GM18517 (cell line): ENCODE measurements at regions not wholly inside any gene's neighbourhood (a gene's known extent, or its start where the extent isn't known, plus 50 kb on each side); places are given as distances from the start of the nearest gene placed in this dataset.

Experiments used
- ATAC-seq: cut with Tn5 transposase; IDR thresholded peaks from one replicate; pipeline ENCODE4 v1.9.1; 2021; ENCODE audit warnings: mild to moderate bottlenecking, moderate library complexity; ENCODE audit not compliant: unreplicated experiment

DNA sequence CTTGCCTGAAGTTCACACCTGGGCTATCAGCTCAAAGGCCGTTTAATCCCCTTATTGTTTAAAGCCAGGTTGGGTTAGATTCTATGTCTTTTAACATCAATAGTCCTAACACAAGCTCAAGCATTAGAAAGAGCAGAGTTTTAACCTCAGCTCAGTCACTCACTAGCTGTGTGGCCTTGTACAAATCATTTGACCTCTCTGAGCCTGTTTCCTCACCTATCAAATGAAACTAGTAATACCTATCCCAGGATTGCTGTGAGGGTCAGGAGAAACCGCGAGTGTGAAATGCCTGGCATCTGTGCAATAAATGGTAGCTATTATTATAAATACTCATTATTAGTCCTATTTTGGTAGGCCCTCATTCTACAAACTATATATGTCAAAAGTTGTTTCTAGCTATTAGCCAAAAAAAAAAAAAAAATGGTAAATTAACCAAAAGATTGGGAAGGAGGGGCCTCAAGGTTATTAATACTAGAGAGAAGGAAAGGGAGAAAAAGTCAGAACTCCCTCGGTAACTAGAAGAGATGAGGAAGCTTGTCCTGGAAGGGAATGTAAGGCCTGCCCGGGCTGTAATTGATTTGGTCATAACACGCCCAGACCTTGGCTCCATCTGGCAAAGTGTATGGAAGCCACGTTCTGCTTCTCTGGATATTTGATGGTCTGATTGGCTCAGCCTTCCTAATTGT, 510.5 kb upstream of the PROK2 start:
- ATAC-seq = no peak

DNA sequence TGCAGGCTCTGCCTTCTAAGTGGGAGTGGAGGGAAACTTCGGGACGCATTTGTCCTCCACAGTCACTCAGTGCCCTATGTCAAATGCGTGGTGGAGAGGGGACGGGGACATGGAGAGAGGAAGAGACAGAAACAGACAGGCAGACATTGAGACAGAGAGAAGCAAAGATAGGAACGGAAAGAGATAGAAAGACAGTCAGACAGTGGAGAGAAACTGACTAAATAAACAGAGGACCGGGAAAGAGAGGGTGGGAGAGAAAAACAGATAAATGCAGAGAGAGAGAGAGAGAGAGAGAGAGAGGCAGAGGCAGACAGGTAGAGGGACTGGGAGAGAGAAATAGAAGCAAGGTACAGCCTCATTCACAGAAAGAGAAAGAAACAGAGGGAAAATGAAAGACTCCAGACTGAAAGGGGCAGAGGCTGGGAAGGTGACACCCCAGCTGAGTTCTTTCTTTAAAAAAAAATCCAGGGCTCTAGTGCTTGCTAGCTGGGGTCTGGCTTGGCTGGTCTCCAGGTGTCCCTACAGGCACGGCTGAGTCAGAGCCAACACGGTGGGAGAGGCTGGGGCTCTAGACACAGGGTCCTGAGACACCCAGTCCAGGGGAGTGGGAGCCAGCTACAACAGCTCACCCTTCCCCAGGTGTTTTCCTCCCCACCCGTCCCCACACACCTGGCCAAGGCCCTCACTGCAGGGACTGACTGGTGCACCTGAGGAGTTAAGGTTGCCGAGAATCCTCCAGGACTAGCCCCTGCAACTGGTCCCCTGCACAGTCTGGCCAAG, 506.1 kb upstream of the PROK2 start:
- no peak for ATAC-seq

DNA sequence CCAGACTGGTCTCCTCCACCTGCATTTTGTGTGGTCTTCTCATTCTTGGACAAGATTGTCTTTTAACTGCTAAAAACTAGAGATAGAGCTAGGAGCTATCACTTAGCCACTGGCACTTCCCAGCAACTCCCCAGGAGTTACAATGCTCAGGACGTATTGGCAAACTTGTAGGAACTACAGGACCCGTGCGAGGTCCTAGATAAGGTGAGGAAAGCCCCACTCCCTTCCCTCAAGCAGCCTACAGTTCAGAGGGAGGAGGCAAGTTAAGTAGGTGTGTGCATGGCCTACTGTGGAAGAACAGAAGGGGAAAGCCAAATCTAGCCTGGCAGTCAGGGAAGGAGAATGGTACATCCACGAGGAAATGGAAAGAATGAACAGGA, 504.7 kb upstream of the PROK2 start:
- peak; percentile 21 for ATAC-seq

DNA sequence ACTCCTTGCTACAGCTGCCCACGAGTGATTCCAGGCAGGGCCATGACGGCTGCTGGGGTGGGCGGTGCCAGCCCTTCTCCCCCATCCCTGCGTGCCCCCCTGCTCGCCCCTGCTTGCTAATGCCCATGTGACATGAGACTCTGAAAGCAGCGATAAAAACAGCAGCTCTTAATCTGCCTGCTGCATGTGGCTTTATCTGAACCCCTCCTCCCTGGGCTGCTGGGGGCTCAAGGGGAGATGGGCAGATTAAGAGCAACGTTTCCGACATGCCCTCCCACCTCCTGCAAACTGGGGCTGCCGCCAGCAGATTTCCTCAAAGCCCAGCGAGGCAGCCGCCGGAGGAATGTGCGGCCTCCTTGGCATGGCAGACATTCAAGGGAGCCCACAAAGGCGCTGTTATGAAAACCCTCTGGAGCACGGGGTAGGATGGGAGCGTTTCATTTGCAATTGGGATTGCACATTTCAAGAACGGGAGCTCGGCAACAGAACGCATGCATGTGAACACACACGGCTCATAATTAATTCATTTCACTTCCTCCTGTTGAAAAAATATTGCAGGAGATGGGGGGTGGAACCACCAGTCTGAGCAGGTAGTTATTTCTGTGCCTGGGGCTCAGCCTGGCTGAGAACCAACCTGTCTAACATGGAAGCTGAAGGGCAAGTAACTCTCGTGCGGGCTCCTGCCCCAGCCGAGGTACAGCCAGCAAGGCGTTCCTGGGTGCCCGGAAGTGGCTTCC, 504.2 kb upstream of the PROK2 start:
- ATAC-seq = peak; percentile 57

DNA sequence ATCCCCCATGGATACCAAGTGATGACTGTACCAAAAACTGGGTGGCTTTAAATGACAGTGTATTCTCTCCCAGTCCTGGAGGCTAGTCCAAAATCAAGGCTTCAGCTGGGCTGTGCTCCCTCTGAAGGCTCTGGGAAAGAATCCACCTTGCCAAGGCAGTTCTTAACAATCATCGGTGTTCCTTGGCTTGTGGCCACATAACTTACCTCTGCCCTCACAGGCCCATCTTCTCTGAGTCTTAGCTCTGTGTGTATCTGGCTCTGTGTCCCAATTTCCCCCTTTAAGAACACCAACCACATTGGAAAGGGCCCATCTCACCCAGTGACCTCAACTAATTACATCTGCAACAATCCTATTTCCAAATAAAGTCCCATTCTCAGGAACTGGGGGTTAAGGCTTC, 503.0 kb upstream of the PROK2 start:
- ATAC-seq = no peak

DNA sequence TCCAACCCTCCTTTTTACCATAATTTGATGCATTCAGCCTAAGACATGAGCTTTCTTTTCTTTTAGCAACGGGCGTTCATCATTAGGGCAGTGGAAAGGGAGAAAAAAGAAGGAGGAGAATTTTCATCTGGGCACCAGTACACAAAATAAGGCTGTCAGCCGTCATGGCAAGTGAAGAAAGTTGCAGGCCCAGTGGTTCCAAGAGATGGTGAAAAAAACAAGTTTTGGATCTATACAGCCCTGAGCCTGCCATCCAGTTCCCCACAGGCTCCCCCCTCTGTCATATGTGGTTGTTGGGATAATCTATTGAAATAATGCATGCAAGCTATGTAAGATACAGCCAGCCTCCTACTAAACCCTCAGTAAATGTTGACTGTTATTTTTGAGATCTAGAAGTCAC, 500.6 kb upstream of the PROK2 start:
- ATAC-seq = no peak

GRCh38 chr3:72284471-72284870, 499.5 kb upstream of the PROK2 start:
- ATAC-seq = no peak

DNA sequence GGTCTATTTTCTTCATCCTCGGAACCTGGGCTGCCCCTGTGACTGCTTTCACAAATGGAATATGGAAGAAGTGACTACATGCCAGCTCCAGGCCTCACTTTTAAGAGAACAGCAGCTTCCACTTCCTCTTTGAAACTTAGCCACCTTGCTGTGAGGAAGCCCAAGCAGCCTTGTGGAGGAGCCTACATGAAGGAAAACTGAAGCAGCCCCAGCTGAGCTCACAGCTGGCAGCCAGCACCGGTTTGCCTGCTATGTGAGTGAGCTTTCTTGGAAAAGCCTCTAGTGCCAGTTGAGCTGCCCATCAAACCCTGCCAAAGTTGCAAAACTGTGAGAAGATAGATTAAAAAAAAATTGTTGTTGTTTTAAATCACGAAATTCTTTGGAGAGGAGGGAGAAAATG, 498.0 kb upstream of the PROK2 start:
- ATAC-seq = no peak

DNA sequence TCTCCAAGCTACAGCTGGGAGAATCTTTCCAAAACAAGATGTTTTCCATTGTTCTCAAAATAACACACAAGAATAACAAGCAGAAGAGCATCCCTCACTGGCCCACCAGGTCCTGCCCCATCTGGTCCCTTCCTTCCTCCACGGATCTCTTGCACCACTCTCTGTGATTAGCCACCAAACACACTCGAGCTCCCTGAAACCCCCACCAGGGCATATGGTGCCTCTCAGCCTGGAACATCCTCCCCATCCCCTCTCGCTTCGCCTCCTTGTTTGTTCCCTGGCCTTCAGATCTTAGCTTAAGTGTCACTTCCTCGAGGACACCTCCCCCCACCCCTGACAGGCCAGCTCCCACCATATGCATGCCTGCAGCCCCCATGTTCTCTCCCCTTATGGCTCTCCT, 496.6 kb upstream of the PROK2 start:
- no peak for ATAC-seq

DNA sequence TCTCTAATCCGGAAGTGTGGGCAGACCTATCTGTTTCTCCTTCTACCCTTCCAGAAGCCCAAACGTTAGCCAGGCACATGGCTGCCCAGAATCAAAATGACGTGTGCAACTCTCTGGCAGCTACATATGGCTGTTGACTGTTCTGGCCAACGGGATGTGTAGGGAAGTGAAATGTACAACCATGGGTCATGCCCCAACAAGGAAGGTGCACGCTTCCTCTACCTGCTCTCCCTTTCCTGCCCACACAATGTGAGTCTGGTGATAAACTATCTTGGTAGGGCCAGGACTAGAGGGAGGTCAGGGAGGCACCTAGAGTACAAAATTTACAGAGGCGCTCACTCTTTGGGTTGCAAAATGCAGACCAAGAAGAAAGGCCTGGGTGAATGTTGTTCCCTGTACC, 495.9 kb upstream of the PROK2 start:
- ATAC-seq = no peak

DNA sequence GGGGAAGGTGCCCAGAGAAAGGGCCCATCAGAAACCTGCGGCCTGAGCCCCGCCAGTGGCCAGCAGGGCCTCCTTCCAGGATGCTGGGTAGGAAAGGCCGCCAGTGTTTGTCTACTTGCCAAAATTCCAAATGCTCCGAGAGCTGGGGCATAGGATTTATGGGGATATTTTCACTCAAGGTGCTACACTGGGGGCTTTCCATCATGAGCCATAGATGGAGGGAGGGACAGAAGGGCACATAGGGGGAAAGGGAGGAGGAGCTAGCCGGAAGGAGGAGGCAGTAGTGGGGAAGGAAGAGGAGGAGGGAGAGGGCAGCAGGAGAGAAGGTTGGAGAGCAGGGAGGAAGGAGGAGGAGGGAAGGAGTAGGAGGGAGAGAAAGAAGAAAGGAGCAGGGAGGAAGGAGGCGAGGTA, 494.7 kb upstream of the PROK2 start:
- ATAC-seq = no peak

GRCh38 chr3:72279068-72279604, 494.2 kb upstream of the PROK2 start:
- no peak for ATAC-seq

- ATAC-seq = no peak
Measured at GRCh38 chr3:72278349-72279067, 493.6 kb upstream of the PROK2 start.

DNA sequence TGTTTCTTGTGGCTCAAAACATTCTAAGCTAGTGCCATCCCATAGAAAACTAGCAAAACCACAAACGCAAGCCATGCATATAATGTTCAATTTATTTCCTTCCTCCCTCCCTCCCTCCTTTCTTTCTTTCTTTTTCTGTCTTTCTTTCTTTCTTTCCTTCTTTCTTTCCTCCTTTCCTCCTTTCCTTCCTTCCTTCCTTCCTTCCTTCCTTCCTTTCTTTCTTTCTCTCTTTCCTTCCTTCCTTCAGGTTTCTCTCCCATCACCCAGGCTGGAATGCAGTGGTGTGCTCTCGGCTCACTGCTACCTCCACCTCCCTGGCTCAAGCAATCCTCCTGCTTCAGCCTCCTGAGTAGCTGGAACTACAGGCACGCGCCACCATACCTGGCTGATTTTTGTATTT, 492.8 kb upstream of the PROK2 start:
- ATAC-seq = no peak

DNA sequence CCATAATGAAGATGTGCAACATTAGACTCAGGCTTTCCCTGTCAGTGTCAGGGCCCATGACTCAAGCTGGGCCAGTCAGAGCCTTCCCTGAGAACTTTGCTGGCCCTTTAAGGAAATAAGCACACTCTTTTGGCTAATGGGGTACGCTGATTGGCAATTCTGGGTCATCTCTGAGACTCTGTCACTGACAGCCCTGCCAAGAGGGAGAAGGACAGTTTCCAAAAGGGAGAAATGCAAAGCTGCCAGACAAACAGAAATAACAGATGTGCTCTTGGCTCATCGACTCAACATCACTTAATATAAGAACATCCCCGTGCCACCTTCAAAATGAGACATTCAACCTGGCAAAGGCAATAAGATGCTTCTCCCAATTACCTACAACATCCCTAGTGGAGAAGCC, 491.9 kb upstream of the PROK2 start:
- ATAC-seq = no peak

GRCh38 chr3:72275331-72275751, 490.4 kb upstream of the PROK2 start:
- ATAC-seq = no peak

GRCh38 chr3:72274493-72275330, 489.8 kb upstream of the PROK2 start:
- ATAC-seq = no peak

- no peak for ATAC-seq
Measured at GRCh38 chr3:72273615-72274014, 488.7 kb upstream of the PROK2 start.

DNA sequence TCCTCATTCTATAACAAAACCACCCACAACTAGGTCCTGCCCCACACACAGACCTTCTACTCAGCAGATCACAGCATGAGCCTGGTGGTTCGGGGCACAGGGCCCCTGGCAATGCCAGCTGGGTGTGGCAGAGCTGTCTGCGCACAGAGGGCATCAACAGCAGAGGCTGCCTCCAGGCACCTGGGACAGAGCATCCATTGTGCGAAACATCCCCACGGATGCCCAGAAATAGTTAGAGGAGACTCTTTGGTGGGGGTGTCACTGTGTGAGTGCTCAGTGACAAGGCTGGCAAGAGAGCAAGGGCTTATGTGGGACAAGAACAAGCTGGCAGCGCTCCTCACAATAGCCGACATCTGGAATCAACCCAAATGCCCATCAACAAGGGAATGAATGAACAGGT, 487.4 kb upstream of the PROK2 start:
- ATAC-seq = no peak

GRCh38 chr3:72271923-72272322, 487.0 kb upstream of the PROK2 start:
- ATAC-seq = no peak
